ENCODE measurements at regions not wholly inside any gene's neighbourhood (a gene's known extent, or its start where the extent isn't known, plus 50 kb on each side); places are given as distances from the start of the nearest gene placed in this dataset.

DNA sequence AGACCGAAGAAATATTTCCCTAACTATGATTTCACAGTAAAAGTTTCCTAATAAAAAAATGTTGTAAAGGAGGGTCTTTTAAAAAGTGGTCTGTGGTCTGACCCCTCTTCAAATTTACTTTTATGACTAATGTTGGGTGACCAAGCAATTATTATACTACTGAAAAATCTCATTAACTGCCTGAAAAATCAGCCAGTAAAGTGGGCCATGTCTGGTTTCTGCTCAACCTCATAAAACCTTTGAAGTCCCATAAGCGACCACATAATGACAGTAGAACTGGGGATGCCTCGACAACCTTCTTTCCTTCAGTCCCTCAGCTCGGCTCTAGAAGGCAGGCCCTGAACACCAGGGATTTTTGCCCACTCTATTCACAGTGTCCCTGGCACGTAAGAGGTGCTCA lies 434.3 kb downstream of the EFNB2 start:
- TF ChIP-seq GATA3 (IDR thresholded peaks at IDR 0.05; ENCODE audit: low read depth, low read length): no peak
- no peak for TF ChIP-seq GATA2 (IDR thresholded peaks at IDR 0.05; ENCODE audit: low read depth, low read length)

Data from SH-SY5Y (cell line).